Gastroesophageal sphincter (tissue), 4 donors: ENCODE measurements at regions not wholly inside any gene's neighbourhood (a gene's known extent, or its start where the extent isn't known, plus 50 kb on each side); places are given as distances from the start of the nearest gene placed in this dataset.

Source experiments
- ATAC-seq: fragments of 150-250 bp; one replicate; pipeline ENCODE4 v1.9.1; 2016; ENCODE audit warnings: mild to moderate bottlenecking, moderate library complexity
- H3K27ac ChIP-seq, 4 donors: fragments of 200-600 bp; sonication (generic) in 3 of 4; 1 replicate in 3 of 4; 2 replicates in 1 of 4; pipeline ENCODE4 v1.5.1; 2016 to 2019
- H3K27me3 ChIP-seq: fragments of 200-600 bp; sonication (generic); one replicate; pipeline ENCODE4 v1.5.1; 2019
- H3K36me3 ChIP-seq, 2 donors: fragments of 200-600 bp; sonication (generic); one replicate each; pipeline ENCODE4 v1.5.1; 2019; ENCODE audit warnings: control low read depth in 1 of 2
- H3K4me1 ChIP-seq, 3 donors: fragments of 200-600 bp; sonication (generic); 1 replicate in 2 of 3; 2 replicates in 1 of 3; pipeline ENCODE4 v1.5.1; 2016 to 2019; ENCODE audit warnings: control low read depth in 2 of 3
- H3K4me3 ChIP-seq, 2 donors: fragments of 200-600 bp; sonication (generic); one replicate each; pipeline ENCODE4 v1.5.1; 2019; ENCODE audit warnings: mild to moderate bottlenecking in 1 of 2, moderate library complexity in 1 of 2
- H3K9me3 ChIP-seq, 3 donors: fragments of 200-600 bp; sonication (generic); one replicate each; pipeline ENCODE4 v1.5.1; 2017 to 2019; ENCODE audit warnings: control low read depth in 2 of 3
- EP300 ChIP-seq: sonication (generic); formaldehyde crosslinking; IDR thresholded peaks from one replicate; pipeline ENCODE4 v1.6.1; 2017; ENCODE audit warnings: antibody characterized with exemption, mild to moderate bottlenecking
- POLR2A ChIP-seq, 2 donors: fragments of 450-650 bp; IDR thresholded peaks; one replicate each; pipeline ENCODE4 v1.6.1; 2017; ENCODE audit warnings: antibody characterized with exemption in 2 of 2, mild to moderate bottlenecking in 2 of 2, moderate library complexity in 1 of 2
- POLR2AphosphoS5 ChIP-seq: sonication (generic); formaldehyde crosslinking; IDR thresholded peaks from one replicate; pipeline ENCODE4 v1.6.1; 2017; ENCODE audit warnings: antibody characterized with exemption
- WGBS, 2 donors: methylation state at CpG; one replicate each; pipeline ENCODE4 v1.1.5; 2018; ENCODE audit warnings: low coverage in 1 of 2; 5-methylcytosine and 5-hydroxymethylcytosine counted together
- TF ChIP-seq, protein P1 (sequence below), 4 experiments: fragments of 200-600 bp in 2 of 4; fragments of 450-650 bp in 2 of 4; sonication (generic) in 1 of 4; IDR thresholded peaks; one replicate each; pipeline ENCODE4 v1.5.1; 2017 to 2019; ENCODE audit warnings: antibody characterized with exemption in 4 of 4, mild to moderate bottlenecking in 2 of 4, moderate library complexity in 2 of 4

- H3K9me3 ChIP-seq: no peaks in the 10 kb centered on the region
- ATAC-seq: no peak
- 80 to 81% methylated on average over 7 of the region's 7 CpGs for WGBS, 2 donors
Measured at GRCh38 chr1:184158896-184159681, 107.6 kb downstream of the TSEN15 start.

DNA sequence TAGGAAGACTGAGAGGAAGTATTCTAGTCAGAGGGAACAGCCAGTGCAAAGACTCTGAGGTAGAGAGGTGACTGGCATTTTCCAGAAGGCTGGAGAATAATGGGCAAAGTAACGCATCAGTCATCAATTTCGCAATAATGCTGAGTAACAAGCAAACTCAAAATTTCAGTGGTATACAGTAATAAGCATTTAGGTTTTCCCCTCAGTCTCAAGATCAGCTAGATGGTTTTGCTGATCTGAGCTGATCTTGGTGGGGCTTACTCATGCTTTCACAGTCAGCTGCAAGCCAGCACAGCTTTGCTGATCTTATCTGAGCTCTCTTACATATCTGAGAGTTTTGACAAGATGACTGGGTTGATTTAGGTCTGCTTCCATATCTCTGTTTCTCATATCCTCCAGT, 108.7 kb downstream of the TSEN15 start:
- H3K4me3 ChIP-seq: no peak overlapping the region
- no peak for TF ChIP-seq EP300
- WGBS, 2 donors: 60 to 97% methylated on average over 1 to 2 of the region's 2 CpGs
- H3K36me3 ChIP-seq: no peaks in the 10 kb centered on the region
- H3K9me3 ChIP-seq: no peaks in the 10 kb centered on the region
- H3K27me3 ChIP-seq: no peaks in the 10 kb centered on the region
- no peak for ATAC-seq
- H3K27ac ChIP-seq: no peak overlapping the region
- H3K4me1 ChIP-seq: peaks cover 0 to 22% (median 0%) of the 10 kb centered on the region in 3 donors

More at GRCh38 chr1:184158896-184159681, 107.6 kb downstream of the TSEN15 start:
- H3K4me3 ChIP-seq: no peak overlapping the region
- H3K27ac ChIP-seq: no peak overlapping the region
- peaks cover 0 to 22% (median 0%) of the 10 kb centered on the region in 3 donors for H3K4me1 ChIP-seq
- no peaks in the 10 kb centered on the region for H3K36me3 ChIP-seq
- TF ChIP-seq, protein P1, sequence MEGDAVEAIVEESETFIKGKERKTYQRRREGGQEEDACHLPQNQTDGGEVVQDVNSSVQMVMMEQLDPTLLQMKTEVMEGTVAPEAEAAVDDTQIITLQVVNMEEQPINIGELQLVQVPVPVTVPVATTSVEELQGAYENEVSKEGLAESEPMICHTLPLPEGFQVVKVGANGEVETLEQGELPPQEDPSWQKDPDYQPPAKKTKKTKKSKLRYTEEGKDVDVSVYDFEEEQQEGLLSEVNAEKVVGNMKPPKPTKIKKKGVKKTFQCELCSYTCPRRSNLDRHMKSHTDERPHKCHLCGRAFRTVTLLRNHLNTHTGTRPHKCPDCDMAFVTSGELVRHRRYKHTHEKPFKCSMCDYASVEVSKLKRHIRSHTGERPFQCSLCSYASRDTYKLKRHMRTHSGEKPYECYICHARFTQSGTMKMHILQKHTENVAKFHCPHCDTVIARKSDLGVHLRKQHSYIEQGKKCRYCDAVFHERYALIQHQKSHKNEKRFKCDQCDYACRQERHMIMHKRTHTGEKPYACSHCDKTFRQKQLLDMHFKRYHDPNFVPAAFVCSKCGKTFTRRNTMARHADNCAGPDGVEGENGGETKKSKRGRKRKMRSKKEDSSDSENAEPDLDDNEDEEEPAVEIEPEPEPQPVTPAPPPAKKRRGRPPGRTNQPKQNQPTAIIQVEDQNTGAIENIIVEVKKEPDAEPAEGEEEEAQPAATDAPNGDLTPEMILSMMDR (IDR thresholded peaks at IDR 0.05): no peak
- TF ChIP-seq POLR2A (IDR thresholded peaks at IDR 0.05) (no peak), EP300 (no peak), POLR2AphosphoS5 (no peak)
- H3K27me3 ChIP-seq: no peaks in the 10 kb centered on the region

DNA sequence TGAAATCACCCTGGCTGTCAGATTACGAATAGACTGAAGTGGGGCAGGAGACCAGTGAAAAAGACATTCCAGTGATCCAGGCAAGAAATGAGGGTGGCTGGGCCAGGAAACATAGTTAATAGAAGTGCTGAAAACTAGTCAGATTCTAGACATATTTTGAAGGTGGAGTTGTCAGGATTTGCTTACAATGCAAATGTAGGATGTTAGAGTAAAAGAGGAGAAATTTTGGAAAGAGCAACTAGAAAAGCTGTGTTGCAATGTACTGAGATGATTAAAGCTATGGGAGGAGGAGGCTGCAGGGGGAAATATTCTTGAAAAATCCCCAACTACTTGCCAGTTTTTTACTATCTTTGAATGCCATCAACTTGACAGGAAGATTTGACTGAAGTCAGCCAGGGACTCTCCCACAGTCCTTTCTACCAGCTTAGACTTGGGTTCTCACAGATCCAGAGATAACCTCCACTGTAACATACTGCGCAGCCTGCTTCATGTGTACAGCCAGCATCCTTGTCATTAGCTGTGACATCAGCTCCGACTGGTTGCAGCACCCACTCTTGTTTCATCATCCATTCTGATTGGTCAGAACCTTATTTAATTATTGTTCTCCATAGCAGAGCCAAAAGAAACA, 109.7 kb downstream of the TSEN15 start:
- peak; percentile 79 for ATAC-seq
- Histone ChIP-seq H3K27me3 (no peaks in the 10 kb centered on the region), H3K9me3 (no peaks in the 10 kb centered on the region), H3K4me3 (no peak overlapping the region), H3K4me1 (peaks cover 0 to 22% (median 0%) of the 10 kb centered on the region in 3 donors), H3K36me3 (no peaks in the 10 kb centered on the region), H3K27ac (peak overlapping the region in 3 of 4 donors; percentile 11 to 53 (median 17))
- 32 to 49% methylated on average over 3 of the region's 3 CpGs for WGBS, 2 donors
- TF ChIP-seq POLR2A (IDR thresholded peaks at IDR 0.05) (no peak), POLR2AphosphoS5 (no peak), EP300 (no peak)
- TF ChIP-seq, protein P1 (IDR thresholded peaks at IDR 0.05): no peak

GRCh38 chr1:184162281-184162680, 110.8 kb downstream of the TSEN15 start:
- WGBS, 2 donors: 81 to 85% methylated on average over 7 to 8 of the region's 9 CpGs
- Histone ChIP-seq H3K36me3 (no peaks in the 10 kb centered on the region), H3K4me1 (peaks cover 0 to 22% (median 0%) of the 10 kb centered on the region in 3 donors), H3K27ac (no peak overlapping the region), H3K27me3 (no peaks in the 10 kb centered on the region), H3K4me3 (no peak overlapping the region), H3K9me3 (no peaks in the 10 kb centered on the region)
- ATAC-seq: no peak
- TF ChIP-seq POLR2A (IDR thresholded peaks at IDR 0.05): no peak
- no peak for TF ChIP-seq EP300
- TF ChIP-seq POLR2AphosphoS5: no peak
- TF ChIP-seq, protein P1 (IDR thresholded peaks at IDR 0.05): no peak

DNA sequence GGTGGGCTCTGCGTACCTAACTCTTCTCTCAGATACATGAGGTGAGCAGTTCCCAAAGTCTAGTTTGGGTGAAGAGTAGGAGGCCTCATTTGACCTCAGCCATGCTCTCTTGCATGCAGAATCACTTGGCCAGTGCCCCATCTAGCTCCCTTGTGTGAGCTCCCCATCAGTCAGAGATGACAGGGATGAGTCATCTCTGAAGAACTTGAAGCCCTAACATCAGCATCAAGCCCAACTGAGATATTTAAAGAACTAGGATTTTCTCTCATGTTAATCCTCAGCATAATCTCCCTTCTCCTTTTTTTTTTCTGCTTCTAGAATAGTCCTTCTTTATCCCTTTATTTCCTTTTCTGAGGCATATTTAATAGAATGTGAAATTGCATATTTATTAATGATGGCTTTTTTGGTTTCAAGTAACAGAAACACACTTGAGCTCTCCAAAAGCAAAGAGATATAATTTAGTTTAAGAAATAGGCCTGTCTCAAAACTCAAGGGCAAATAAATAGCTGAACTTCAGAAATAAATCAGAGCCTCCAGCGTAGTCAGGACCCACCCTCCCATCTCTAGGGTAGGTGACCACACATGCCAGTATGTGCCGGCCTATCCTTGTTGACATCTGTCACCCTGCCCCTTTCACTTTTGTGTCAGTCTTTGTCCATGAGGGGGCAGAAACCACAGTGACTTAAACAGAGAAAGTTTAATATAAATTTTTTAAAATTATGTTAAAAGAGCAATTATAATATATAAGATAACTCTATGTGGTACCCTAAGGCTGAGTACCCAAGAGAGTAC, 112.3 kb downstream of the TSEN15 start:
- WGBS, 2 donors: 59 to 88% methylated on average over 2 of the region's 3 CpGs
- TF ChIP-seq EP300 (no peak), POLR2AphosphoS5 (no peak), POLR2A (IDR thresholded peaks at IDR 0.05) (no peak)
- TF ChIP-seq, protein P1 (IDR thresholded peaks at IDR 0.05): no peak

More for the DNA sequence above, 112.3 kb downstream of the TSEN15 start:
- Histone ChIP-seq H3K9me3 (no peaks in the 10 kb centered on the region), H3K36me3 (no peaks in the 10 kb centered on the region), H3K4me3 (no peak overlapping the region), H3K4me1 (peaks cover 0 to 22% (median 0%) of the 10 kb centered on the region in 3 donors), H3K27ac (peak overlapping the region in 2 of 4 donors; percentile 8 to 9), H3K27me3 (no peaks in the 10 kb centered on the region)
- no peak for ATAC-seq
